HAP-1 (cell line): ENCODE measurements at regions not wholly inside any gene's neighbourhood (a gene's known extent, or its start where the extent isn't known, plus 50 kb on each side); places are given as distances from the start of the nearest gene placed in this dataset.
"Not testable (repeated sequence)": the region's sequence is repeated elsewhere in the genome, so short reads cannot be mapped to it uniquely, and the experiment has no call there.

Experiments
- DNase-seq, 2 experiments: peaks; one replicate each; pipeline ENCODE4 v3.0.0-alpha.2; 2016 to 2020; ENCODE audit warnings: low spot score in 2 of 2
- H3K27me3 ChIP-seq: fragments of 250-450 bp; sonication (Bioruptor Pico); 2 replicates; pipeline ENCODE4 v1.5.1; 2020; ENCODE audit warnings: low read depth, mild to moderate bottlenecking, moderate library complexity
- H3K36me3 ChIP-seq: fragments of 250-450 bp; sonication (Bioruptor Pico); replicated peaks from 2 replicates; pipeline ENCODE4 v1.5.1; 2020; ENCODE audit warnings: mild to moderate bottlenecking
- H3K4me1 ChIP-seq: fragments of 250-450 bp; sonication (Bioruptor Pico); 2 replicates; pipeline ENCODE4 v1.5.1; 2020; ENCODE audit warnings: mild to moderate bottlenecking
- H3K4me3 ChIP-seq: fragments of 250-450 bp; sonication (Bioruptor Pico); 2 replicates; pipeline ENCODE4 v1.5.1; 2020; ENCODE audit warnings: mild to moderate bottlenecking, moderate library complexity
- H3K9me3 ChIP-seq: fragments of 250-450 bp; sonication (Bioruptor Pico); 2 replicates; pipeline ENCODE4 v1.5.1; 2020; ENCODE audit warnings: mild to moderate bottlenecking, moderate library complexity
- in situ Hi-C: fragments of 300-500 bp; cut with MboI; formaldehyde crosslinking; loops from 3 replicates; pipeline ENCODE4 v1.14.3; 2020; ENCODE audit warnings: low sequenced_read_pairs, inconsistent platforms, mixed read lengths

DNA sequence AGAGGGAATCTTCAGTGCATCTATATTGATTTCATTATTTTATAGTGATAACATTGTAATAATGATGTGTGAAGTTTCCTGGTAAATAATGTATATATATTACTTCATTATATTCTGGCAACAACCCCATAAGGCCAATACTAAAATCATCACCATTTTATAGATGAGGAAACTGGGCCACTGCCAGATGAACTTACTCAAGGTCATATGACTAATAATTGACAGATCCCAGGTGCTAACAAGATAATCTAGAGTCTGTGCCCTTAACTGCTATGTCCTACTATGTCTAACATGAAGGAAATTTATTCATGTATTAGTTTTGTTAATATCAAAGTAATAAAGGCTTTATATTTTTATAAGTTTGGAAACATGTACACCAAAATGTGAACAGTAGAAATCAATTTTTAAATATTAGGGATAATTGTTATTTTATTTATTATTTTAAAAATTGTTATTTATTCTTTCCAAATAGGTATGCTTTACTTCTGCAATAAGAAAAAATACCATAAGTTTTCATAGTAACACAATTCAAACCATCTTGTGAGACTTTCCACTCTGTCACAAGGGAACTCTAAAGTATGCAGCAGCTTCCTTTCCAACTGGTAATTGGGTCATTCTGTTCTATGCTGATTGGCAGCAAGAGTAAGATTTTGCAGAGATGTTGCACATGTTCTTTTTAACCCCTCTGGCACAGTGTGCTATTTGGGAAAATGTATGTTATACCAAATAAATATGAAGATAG, 90.8 kb upstream of the CMC1 start:
- Histone ChIP-seq H3K4me3 (no peak overlapping the region), H3K4me1 (no peaks in the 10 kb centered on the region), H3K9me3 (no peaks in the 10 kb centered on the region), H3K36me3 (no peaks in the 10 kb centered on the region), H3K27me3 (0 out of 2 replicates have a peak, but pooled peaks cover 3% of the 10 kb centered on the region)
- in situ Hi-C loops, result no loop called here
- no peak for DNase-seq

DNA sequence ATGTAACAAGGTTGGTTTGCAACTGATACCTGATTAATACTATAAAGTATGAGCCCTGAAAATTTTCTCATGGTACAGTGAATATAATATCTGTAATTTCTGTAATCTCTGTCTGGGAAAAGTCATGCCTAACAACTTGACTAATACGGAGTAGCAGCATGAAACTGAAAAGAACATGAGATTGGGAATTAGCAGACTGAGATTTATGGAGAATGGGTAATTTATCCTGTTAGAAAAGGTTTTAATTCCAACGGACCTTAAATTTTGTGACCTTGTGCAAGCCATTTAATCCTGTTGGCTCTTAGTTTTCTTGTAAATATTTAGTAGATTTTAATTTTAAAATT, 90.2 kb upstream of the CMC1 start:
- Histone ChIP-seq H3K9me3 (no peaks in the 10 kb centered on the region), H3K4me1 (no peaks in the 10 kb centered on the region), H3K36me3 (no peaks in the 10 kb centered on the region), H3K4me3 (no peak overlapping the region), H3K27me3 (0 out of 2 replicates have a peak, but pooled peaks cover 3% of the 10 kb centered on the region)
- in situ Hi-C loops, result no loop called here
- DNase-seq, result no peak

DNA sequence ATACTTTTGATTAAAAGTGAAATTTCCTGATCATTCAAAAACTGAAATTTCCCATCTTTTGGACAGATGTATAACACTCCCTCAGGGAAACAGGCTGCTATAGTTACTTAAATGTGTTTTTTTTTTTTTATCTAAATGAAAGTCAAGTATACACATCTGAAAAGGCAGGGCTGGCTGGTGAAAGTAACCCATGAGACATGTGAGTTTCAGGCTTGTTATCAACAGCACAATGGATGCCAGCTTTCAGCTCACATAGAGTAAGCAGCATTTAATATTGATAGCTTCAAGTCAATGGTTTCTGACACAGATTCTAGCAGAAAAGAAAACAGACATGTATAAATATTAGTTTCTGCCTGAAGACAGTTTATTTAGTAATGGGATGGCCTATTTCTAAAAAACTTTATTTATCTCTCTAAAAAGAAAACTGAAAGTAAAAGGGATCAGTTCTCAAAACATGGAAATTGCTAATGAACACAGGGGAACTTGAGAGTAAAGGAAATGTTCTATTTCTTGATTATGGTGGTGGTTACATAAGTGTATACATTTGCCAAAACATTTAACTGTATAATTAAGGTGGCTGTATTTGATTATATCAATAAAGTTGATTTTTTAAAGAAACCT, 89.7 kb upstream of the CMC1 start:
- H3K27me3 ChIP-seq, result 0 out of 2 replicates have a peak, but pooled peaks cover 3% of the 10 kb centered on the region
- no peak overlapping the region for H3K4me3 ChIP-seq
- in situ Hi-C loops, result no loop called here
- H3K36me3 ChIP-seq, result no peaks in the 10 kb centered on the region
- no peaks in the 10 kb centered on the region for H3K9me3 ChIP-seq
- no peak for DNase-seq
- no peaks in the 10 kb centered on the region for H3K4me1 ChIP-seq

DNA sequence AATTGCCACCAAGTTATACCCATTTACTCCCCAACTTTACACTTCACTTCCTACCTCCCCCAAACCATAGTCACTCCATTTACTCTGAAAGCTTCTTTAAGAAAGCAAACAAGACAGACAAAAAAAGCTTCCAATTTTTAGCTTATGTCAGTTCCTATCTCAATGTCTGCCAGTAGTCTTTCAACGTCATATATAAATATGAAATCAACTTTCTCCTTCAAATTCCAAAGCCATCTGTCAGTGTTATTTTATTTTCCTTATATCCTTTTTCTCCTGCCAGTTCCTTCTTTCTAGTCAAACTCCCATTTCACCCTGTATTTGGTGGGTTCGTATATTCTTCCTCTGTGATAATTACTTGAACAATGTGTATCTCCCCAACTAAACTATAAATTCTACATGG, 85.8 kb upstream of the CMC1 start:
- in situ Hi-C loops, result no loop called here
- Histone ChIP-seq H3K27me3 (no peaks in the 10 kb centered on the region), H3K4me1 (no peaks in the 10 kb centered on the region), H3K36me3 (no peaks in the 10 kb centered on the region), H3K4me3 (no peak overlapping the region), H3K9me3 (no peaks in the 10 kb centered on the region)
- no peak for DNase-seq

DNA sequence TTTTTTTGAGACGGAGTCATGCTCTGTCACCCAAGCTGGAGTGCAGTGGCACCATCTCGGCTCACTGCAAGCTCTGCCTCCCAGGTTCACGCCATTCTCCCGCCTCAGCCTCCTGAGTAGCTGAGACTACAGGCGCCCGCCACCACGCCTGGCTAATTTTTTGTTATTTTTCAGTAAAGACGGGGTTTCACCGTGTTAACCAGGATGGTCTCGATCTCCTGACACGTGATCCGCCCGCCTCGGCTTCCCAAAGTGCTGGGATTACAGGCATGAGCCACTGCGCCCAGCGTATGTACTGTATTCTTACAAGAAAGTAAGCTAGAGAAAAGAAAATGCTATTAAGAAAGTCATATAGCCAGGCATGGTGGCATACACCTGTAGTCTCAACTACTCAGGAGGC, 84.8 kb upstream of the CMC1 start:
- H3K4me1 ChIP-seq, H3K27me3 ChIP-seq, H3K4me3 ChIP-seq, DNase-seq, H3K36me3 ChIP-seq, H3K9me3 ChIP-seq, in situ Hi-C loops: not testable (repeated sequence)

GRCh38 chr3:28171962-28172361, 69.5 kb upstream of the CMC1 start:
- Histone ChIP-seq H3K36me3 (no peaks in the 10 kb centered on the region), H3K4me3 (no peak overlapping the region), H3K27me3 (no peaks in the 10 kb centered on the region), H3K9me3 (no peaks in the 10 kb centered on the region), H3K4me1 (no peaks in the 10 kb centered on the region)
- DNase-seq, result no peak
- in situ Hi-C loops, result no loop called here

DNA sequence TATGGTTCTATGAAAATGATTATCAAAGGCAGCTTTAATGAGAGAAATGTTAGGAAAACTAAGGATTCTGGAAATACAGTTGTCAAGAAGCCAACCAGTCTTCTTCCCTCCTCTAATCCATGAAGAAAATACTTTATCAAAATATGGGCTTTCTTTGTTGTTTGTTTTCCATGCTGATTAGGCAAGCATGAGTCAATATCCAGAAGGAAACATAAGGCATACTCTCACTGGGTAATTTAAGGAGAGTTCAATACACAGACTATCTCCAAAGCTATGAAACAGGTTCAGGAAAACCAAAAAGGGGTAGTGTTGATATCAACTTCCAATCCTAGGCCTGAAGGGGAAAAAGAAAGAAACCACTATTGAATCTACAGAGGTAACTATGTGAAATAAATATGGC, 68.7 kb upstream of the CMC1 start:
- no peaks in the 10 kb centered on the region for H3K9me3 ChIP-seq
- in situ Hi-C loops, result no loop called here
- DNase-seq, result no peak
- no peak overlapping the region for H3K4me3 ChIP-seq
- H3K27me3 ChIP-seq, result no peaks in the 10 kb centered on the region
- no peaks in the 10 kb centered on the region for H3K4me1 ChIP-seq
- H3K36me3 ChIP-seq, result no peaks in the 10 kb centered on the region

DNA sequence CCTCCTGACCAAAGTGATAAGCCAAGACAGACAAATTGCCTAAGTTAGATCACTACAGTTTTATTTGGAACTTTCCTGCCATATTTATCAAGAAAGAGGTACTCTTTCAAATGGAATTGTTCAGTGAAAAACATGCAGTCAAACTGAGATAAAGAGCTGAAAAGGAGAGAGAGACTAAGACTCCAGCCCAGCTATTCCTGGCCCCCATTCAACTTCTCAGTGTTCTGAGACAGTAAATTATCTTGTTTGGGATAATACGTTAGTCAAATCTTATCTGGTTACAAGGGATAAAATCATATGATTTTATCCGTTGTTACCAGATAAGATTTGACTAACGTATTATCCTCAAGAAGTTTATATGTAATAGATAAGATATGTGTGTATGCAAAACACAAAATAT, 67.6 kb upstream of the CMC1 start:
- no peak for DNase-seq
- H3K27me3 ChIP-seq, result no peaks in the 10 kb centered on the region
- H3K4me3 ChIP-seq, result no peak overlapping the region
- H3K4me1 ChIP-seq, result no peaks in the 10 kb centered on the region
- H3K36me3 ChIP-seq, result no peaks in the 10 kb centered on the region
- no peaks in the 10 kb centered on the region for H3K9me3 ChIP-seq
- in situ Hi-C loops, result no loop called here

GRCh38 chr3:28186748-28187147, 54.7 kb upstream of the CMC1 start:
- Histone ChIP-seq H3K36me3 (no peaks in the 10 kb centered on the region), H3K4me1 (no peaks in the 10 kb centered on the region), H3K9me3 (no peaks in the 10 kb centered on the region), H3K27me3 (no peaks in the 10 kb centered on the region), H3K4me3 (no peak overlapping the region)
- no peak for DNase-seq
- in situ Hi-C loops, result no loop called here

GRCh38 chr3:28188686-28189085, 52.7 kb upstream of the CMC1 start:
- H3K4me1 ChIP-seq, result no peaks in the 10 kb centered on the region
- DNase-seq, result no peak
- H3K27me3 ChIP-seq, result no peaks in the 10 kb centered on the region
- H3K9me3 ChIP-seq, result no peaks in the 10 kb centered on the region
- in situ Hi-C loops, result no loop called here
- H3K36me3 ChIP-seq, result no peaks in the 10 kb centered on the region
- H3K4me3 ChIP-seq, result no peak overlapping the region

DNA sequence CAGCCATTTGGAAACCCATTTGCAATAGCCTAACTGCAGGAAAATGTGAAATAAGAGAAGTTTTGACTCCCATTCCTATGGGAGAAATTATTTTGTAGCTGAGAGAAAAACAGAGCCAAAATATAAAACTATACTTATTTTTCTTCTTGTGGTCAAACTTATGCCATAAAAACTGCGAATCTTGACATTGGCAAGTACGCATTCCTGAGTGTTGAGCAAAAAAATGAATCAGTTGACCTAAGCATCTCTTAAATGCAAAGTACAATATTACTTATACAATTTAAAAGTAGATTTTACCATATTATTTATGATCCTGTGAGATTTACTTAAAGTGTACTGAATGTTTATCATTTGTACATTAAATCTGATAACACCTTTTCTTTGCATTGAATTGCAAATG, 50.1 kb upstream of the CMC1 start:
- Histone ChIP-seq H3K4me3 (no peak overlapping the region), H3K27me3 (no peaks in the 10 kb centered on the region), H3K4me1 (no peaks in the 10 kb centered on the region), H3K36me3 (no peaks in the 10 kb centered on the region), H3K9me3 (no peaks in the 10 kb centered on the region)
- no peak for DNase-seq
- in situ Hi-C loops, result no loop called here
